Stimulated activated naive B cell treated with anti-CD40 and anti-IgM and Interleukin-4, amounts not matched to agents 10 μg/mL and 1 μg/mL and 100 μg/mL, for 72 hours (primary cell): ENCODE measurements at regions not wholly inside any gene's neighbourhood (a gene's known extent, or its start where the extent isn't known, plus 50 kb on each side); places are given as distances from the start of the nearest gene placed in this dataset.
"Not testable (repeated sequence)": the region's sequence is repeated elsewhere in the genome, so short reads cannot be mapped to it uniquely, and the experiment has no call there.

Experiments used
- ATAC-seq, 2 donors: fragments of 150-1000 bp; cut with Tn5 transposase; replicated peaks; 2 replicates each; pipeline ENCODE4 v1.10.0; 2021; ENCODE audit warnings: moderate library complexity in 1 of 2
- DNase-seq: peaks from one replicate; pipeline ENCODE4 v3.0.0; 2021
- H3K27ac Mint-ChIP-seq: one replicate; pipeline ENCODE4 v1.8.0; 2022; ENCODE audit warnings: mild to moderate bottlenecking, mixed read lengths
- H3K27me3 Mint-ChIP-seq, 2 donors: one replicate each; pipeline ENCODE4 v1.8.0; 2022; ENCODE audit warnings: mixed read lengths in 2 of 2
- H3K36me3 Mint-ChIP-seq, 2 donors: one replicate each; pipeline ENCODE4 v1.8.0; 2022; ENCODE audit warnings: mixed read lengths in 2 of 2, mild to moderate bottlenecking in 1 of 2
- H3K4me1 Mint-ChIP-seq, 2 donors: one replicate each; pipeline ENCODE4 v1.8.0; 2022; ENCODE audit warnings: mixed read lengths in 2 of 2, mild to moderate bottlenecking in 1 of 2
- H3K4me3 Mint-ChIP-seq, 2 donors: one replicate each; pipeline ENCODE4 v1.8.0; 2022; ENCODE audit warnings: mild to moderate bottlenecking in 2 of 2, mixed read lengths in 2 of 2, moderate library complexity in 1 of 2
- H3K9me3 Mint-ChIP-seq, 2 donors: one replicate each; pipeline ENCODE4 v1.8.0; 2022; ENCODE audit warnings: mixed read lengths in 2 of 2, mild to moderate bottlenecking in 1 of 2

- DNase-seq, result peak; percentile 42
- Mint-ChIP-seq H3K36me3 (peaks cover 4 to 6% of the 10 kb centered on the region in 2 donors), H3K4me1 (peaks cover 8 to 10% of the 10 kb centered on the region in 2 donors), H3K27me3 (peaks cover 76 to 79% of the 10 kb centered on the region in 2 donors), H3K27ac (peak overlapping the region; percentile 78), H3K4me3 (peak overlapping the region; percentile 53 to 76), H3K9me3 (peaks cover 15 to 18% of the 10 kb centered on the region in 2 donors)
- ATAC-seq, result peak; percentile 54 to 88
Measured at GRCh38 chr6:27545271-27546046, 72.6 kb upstream of the ZNF184 start.

- peak overlapping the region; percentile 53 to 76 for H3K4me3 Mint-ChIP-seq
- no peak for ATAC-seq
- peaks cover 4 to 6% of the 10 kb centered on the region in 2 donors for H3K36me3 Mint-ChIP-seq
Measured at GRCh38 chr6:27544612-27545260, 71.8 kb upstream of the ZNF184 start.

GRCh38 chr6:27544135-27544534, 71.2 kb upstream of the ZNF184 start:
- H3K27ac Mint-ChIP-seq, DNase-seq, H3K36me3 Mint-ChIP-seq, H3K4me3 Mint-ChIP-seq, ATAC-seq: not testable (repeated sequence)
- Mint-ChIP-seq H3K27me3 (peaks cover 77 to 84% of the 10 kb centered on the region in 2 donors), H3K4me1 (peaks cover 8 to 10% of the 10 kb centered on the region in 2 donors), H3K9me3 (peaks cover 18% of the 10 kb centered on the region in 2 donors)

More at GRCh38 chr6:27544612-27545260, 71.8 kb upstream of the ZNF184 start:
- H3K27me3 Mint-ChIP-seq, result peaks cover 78 to 85% of the 10 kb centered on the region in 2 donors
- no peak for DNase-seq
- peaks cover 8 to 10% of the 10 kb centered on the region in 2 donors for H3K4me1 Mint-ChIP-seq
- peaks cover 18% of the 10 kb centered on the region in 2 donors for H3K9me3 Mint-ChIP-seq
- peak overlapping the region; percentile 78 for H3K27ac Mint-ChIP-seq

- Mint-ChIP-seq H3K9me3 (peaks cover 18% of the 10 kb centered on the region in 2 donors), H3K4me3 (no peak overlapping the region), H3K4me1 (peaks cover 8 to 10% of the 10 kb centered on the region in 2 donors), H3K27me3 (peaks cover 70 to 84% of the 10 kb centered on the region in 2 donors), H3K27ac (no peak overlapping the region), H3K36me3 (peaks cover 4 to 6% of the 10 kb centered on the region in 2 donors)
- no peak for DNase-seq
- ATAC-seq, result no peak
Measured at GRCh38 chr6:27542485-27542884, 69.6 kb upstream of the ZNF184 start.

- peaks cover 14% of the 10 kb centered on the region in 2 donors for H3K9me3 Mint-ChIP-seq
- ATAC-seq, result no peak
Measured at GRCh38 chr6:27541933-27542297, 69.0 kb upstream of the ZNF184 start.

GRCh38 chr6:27541212-27541932, 68.5 kb upstream of the ZNF184 start:
- DNase-seq (no peak), ATAC-seq (no peak)
- Mint-ChIP-seq H3K36me3 (peaks cover 0 to 2% of the 10 kb centered on the region in 2 donors), H3K4me1 (peaks cover 8 to 10% of the 10 kb centered on the region in 2 donors), H3K9me3 (peaks cover 10 to 14% of the 10 kb centered on the region in 2 donors), H3K27ac (no peak overlapping the region), H3K4me3 (no peak overlapping the region), H3K27me3 (peaks cover 65 to 74% of the 10 kb centered on the region in 2 donors)

More at GRCh38 chr6:27541933-27542297, 69.0 kb upstream of the ZNF184 start:
- DNase-seq, result no peak
- Mint-ChIP-seq H3K36me3 (peaks cover under 1 to 4% of the 10 kb centered on the region in 2 donors), H3K4me1 (peaks cover 8 to 10% of the 10 kb centered on the region in 2 donors), H3K4me3 (no peak overlapping the region), H3K27ac (no peak overlapping the region), H3K27me3 (peaks cover 67 to 79% of the 10 kb centered on the region in 2 donors)

- peaks cover 0 to under 1% of the 10 kb centered on the region in 2 donors for H3K4me1 Mint-ChIP-seq
- no peak for DNase-seq
- peaks cover 59 to 68% of the 10 kb centered on the region in 2 donors for H3K27me3 Mint-ChIP-seq
- peaks cover 2 to 7% of the 10 kb centered on the region in 2 donors for H3K9me3 Mint-ChIP-seq
- ATAC-seq, result no peak
- H3K4me3 Mint-ChIP-seq, result no peak overlapping the region
- no peaks in the 10 kb centered on the region for H3K36me3 Mint-ChIP-seq
- H3K27ac Mint-ChIP-seq, result no peak overlapping the region
Measured at GRCh38 chr6:27539551-27539950, 66.6 kb upstream of the ZNF184 start.

- no peak for ATAC-seq
- Mint-ChIP-seq H3K4me3 (no peak overlapping the region), H3K36me3 (no peaks in the 10 kb centered on the region), H3K27me3 (peaks cover 51 to 58% of the 10 kb centered on the region in 2 donors), H3K27ac (no peak overlapping the region), H3K9me3 (peaks cover 2 to 4% of the 10 kb centered on the region in 2 donors), H3K4me1 (no peaks in the 10 kb centered on the region)
- DNase-seq, result no peak
Measured at GRCh38 chr6:27532820-27533538, 60.1 kb upstream of the ZNF184 start.

- DNase-seq, result no peak
- Mint-ChIP-seq H3K9me3 (peaks cover 2 to 4% of the 10 kb centered on the region in 2 donors), H3K27ac (no peak overlapping the region), H3K27me3 (peaks cover 48 to 58% of the 10 kb centered on the region in 2 donors), H3K4me3 (no peak overlapping the region), H3K4me1 (no peaks in the 10 kb centered on the region), H3K36me3 (no peaks in the 10 kb centered on the region)
- no peak for ATAC-seq
Measured at GRCh38 chr6:27531772-27532459, 59.0 kb upstream of the ZNF184 start.

GRCh38 chr6:27529796-27530195, 56.9 kb upstream of the ZNF184 start:
- H3K27me3 Mint-ChIP-seq, result peaks cover 37 to 47% of the 10 kb centered on the region in 2 donors
- H3K36me3 Mint-ChIP-seq, H3K4me1 Mint-ChIP-seq, ATAC-seq, DNase-seq, H3K27ac Mint-ChIP-seq, H3K4me3 Mint-ChIP-seq, H3K9me3 Mint-ChIP-seq: not testable (repeated sequence)

GRCh38 chr6:27528714-27529113, 55.8 kb upstream of the ZNF184 start:
- no peaks in the 10 kb centered on the region for H3K36me3 Mint-ChIP-seq
- peaks cover 2 to 4% of the 10 kb centered on the region in 2 donors for H3K9me3 Mint-ChIP-seq
- H3K27ac Mint-ChIP-seq, result no peak overlapping the region
- peaks cover 38 to 47% of the 10 kb centered on the region in 2 donors for H3K27me3 Mint-ChIP-seq
- DNase-seq (no peak), ATAC-seq (no peak)
- H3K4me3 Mint-ChIP-seq, result no peak overlapping the region
- H3K4me1 Mint-ChIP-seq, result no peaks in the 10 kb centered on the region
